ENCODE measurements at regions not wholly inside any gene's neighbourhood (a gene's known extent, or its start where the extent isn't known, plus 50 kb on each side); places are given as distances from the start of the nearest gene placed in this dataset.

DNA sequence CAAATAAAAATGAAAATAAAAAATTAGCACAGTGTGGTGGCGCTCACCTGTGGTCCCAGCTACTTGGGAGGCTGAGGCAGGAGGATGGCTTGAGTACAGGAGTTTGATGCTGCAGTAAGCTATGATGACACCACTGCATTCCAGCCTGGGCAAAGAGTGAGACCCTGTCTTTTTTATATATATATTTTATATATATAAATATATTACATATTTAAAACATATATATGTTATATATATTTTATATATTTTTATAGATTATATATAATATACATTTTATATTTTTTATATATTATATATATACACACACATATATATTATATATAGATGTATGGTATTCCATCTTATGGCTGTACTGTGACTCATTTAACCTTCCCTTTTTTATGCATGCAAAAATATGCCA, 87.6 kb upstream of the PMEPA1 start:
- FAIRE-seq (no peak), DNase-seq (ENCODE audit: low read depth in 1 of 2, low spot score in 2 of 2) (no peak)
- no peak overlapping the region for H4K5ac ChIP-seq (ENCODE audit: insufficient read length, low read depth, low read length)
- no peak overlapping the region for H2BK15ac ChIP-seq (ENCODE audit: low read length)
- no peak overlapping the region for H4K8ac ChIP-seq (ENCODE audit: extremely low read depth, insufficient read depth, low read length)
- H3K27me3 ChIP-seq (replicated peaks in 1 of 4; ENCODE audit: control insufficient read depth in 3 of 4, extremely low read depth in 1 of 4, insufficient read depth in 3 of 4, low read length in 3 of 4), result no peaks in the 10 kb centered on the region
- no peaks in the 10 kb centered on the region for H3K79me2 ChIP-seq (ENCODE audit: control insufficient read depth in 1 of 2, insufficient read depth in 2 of 2, low read length in 2 of 2)
- no peak overlapping the region for H4K91ac ChIP-seq (replicated peaks; ENCODE audit: insufficient read length, low read length)
- H2AFZ ChIP-seq (ENCODE audit: low read length), result no peak overlapping the region
- H3K4me3 ChIP-seq (ENCODE audit: extremely low read depth in 1 of 4, insufficient read depth in 2 of 4, low read depth in 3 of 4, low read length in 4 of 4), result no peak overlapping the region
- no peaks in the 10 kb centered on the region for H3K23me2 ChIP-seq (ENCODE audit: low read depth, low read length)
- no peak overlapping the region for H3K4ac ChIP-seq (replicated peaks; ENCODE audit: insufficient read length, low read depth, low read length)
- H3K79me1 ChIP-seq (ENCODE audit: low read depth, low read length), result no peaks in the 10 kb centered on the region
- no peak overlapping the region for H2BK20ac ChIP-seq (ENCODE audit: low read length)
- no peak for TF ChIP-seq SAP30 (IDR thresholded peaks at IDR 0.05; ENCODE audit: insufficient read depth, insufficient replicate concordance, low read length)
- TF ChIP-seq POU5F1 (IDR thresholded peaks at IDR 0.05; ENCODE audit: low read depth, low read length), result no peak
- H2AK5ac ChIP-seq (ENCODE audit: low read depth, low read length), result no peak overlapping the region
- H3K9ac ChIP-seq (replicated peaks in 1 of 4; ENCODE audit: extremely low read depth in 1 of 4, low read depth in 3 of 4, low read length in 3 of 4), result no peak overlapping the region
- no peak overlapping the region for H3K18ac ChIP-seq (ENCODE audit: extremely low read depth, low read length)
- H3K14ac ChIP-seq (ENCODE audit: insufficient read length), result no peak overlapping the region
- no peaks in the 10 kb centered on the region for H3K4me1 ChIP-seq (replicated peaks in 1 of 4; ENCODE audit: control insufficient read depth in 3 of 4, insufficient read depth in 4 of 4, low read length in 3 of 4)
- no peaks in the 10 kb centered on the region for H3K36me3 ChIP-seq (ENCODE audit: control insufficient read depth in 2 of 4, insufficient read depth in 4 of 4, low read length in 3 of 4)
- 94% methylated on average over 1 of the region's 1 CpG; no CpG with 5 or more reads in 1 of the 2 experiments for WGBS, 2 experiments (ENCODE audit: extremely low coverage in 1 of 2, insufficient coverage in 1 of 2, insufficient read length in 1 of 2, insufficient replicate concordance in 2 of 2, low coverage in 1 of 2, low lambda C conversion rate in 2 of 2, missing lambda C conversion rate in 1 of 2)
- H3K56ac ChIP-seq (replicated peaks; ENCODE audit: insufficient read length, low read depth, low read length), result no peak overlapping the region
- H3K27ac ChIP-seq (ENCODE audit: low read depth, low read length), result no peak overlapping the region
- no peaks in the 10 kb centered on the region for H3K9me3 ChIP-seq (ENCODE audit: insufficient read depth in 2 of 2, low read depth in 1 of 2, low read length in 1 of 2)
- H3K23ac ChIP-seq (ENCODE audit: insufficient read length), result no peak overlapping the region
- no peaks in the 10 kb centered on the region for H4K20me1 ChIP-seq (replicated peaks in 1 of 2; ENCODE audit: control insufficient read depth in 1 of 2, insufficient read depth in 2 of 2, low read length in 2 of 2)
- ChIA-PET CTCF (ENCODE audit: partially characterized antibody) (no interaction called here), POLR2A (ENCODE audit: partially characterized antibody) (no interaction called here)
- no peak overlapping the region for H2BK12ac ChIP-seq (ENCODE audit: low read depth, low read length)
- H3K4me2 ChIP-seq (ENCODE audit: insufficient read depth in 1 of 2, low read depth in 2 of 2, low read length in 2 of 2), result no peak overlapping the region
- no peak overlapping the region for H2BK120ac ChIP-seq (replicated peaks; ENCODE audit: low read depth, low read length)
- no peak overlapping the region for H2BK5ac ChIP-seq (ENCODE audit: low read depth, low read length)

Data from H1 (cell line).